GM23248 (cell line): ENCODE measurements at regions not wholly inside any gene's neighbourhood (a gene's known extent, or its start where the extent isn't known, plus 50 kb on each side); places are given as distances from the start of the nearest gene placed in this dataset.
"Not testable (repeated sequence)": the region's sequence is repeated elsewhere in the genome, so short reads cannot be mapped to it uniquely, and the experiment has no call there.

Experiments used
- DNase-seq: peaks from one replicate; pipeline ENCODE4 v3.0.0-alpha.2; 2015
- H2AFZ ChIP-seq: fragments of 200-600 bp; sonication (generic); 2 replicates; pipeline ENCODE4 v1.6.1; 2016; ENCODE audit warnings: antibody characterized with exemption
- H3F3A ChIP-seq: fragments of 200-600 bp; sonication (generic); 2 replicates; pipeline ENCODE4 v1.6.1; 2016; ENCODE audit warnings: mild to moderate bottlenecking, antibody characterized with exemption, mixed run types; ENCODE audit not compliant: insufficient read depth
- H3K27ac ChIP-seq: fragments of 200-600 bp; sonication (generic); 2 replicates; pipeline ENCODE4 v1.5.1; 2016; ENCODE audit warnings: mild to moderate bottlenecking
- H3K27me3 ChIP-seq: fragments of 200-600 bp; sonication (generic); replicated peaks from 2 replicates; pipeline ENCODE4 v1.6.1; 2016; ENCODE audit warnings: mild to moderate bottlenecking; ENCODE audit not compliant: insufficient read depth
- H3K36me3 ChIP-seq: fragments of 200-600 bp; sonication (generic); 2 replicates; pipeline ENCODE4 v1.6.1; 2016; ENCODE audit warnings: low read depth, mild to moderate bottlenecking
- H3K4me1 ChIP-seq: fragments of 200-600 bp; sonication (generic); 2 replicates; pipeline ENCODE4 v1.6.1; 2016; ENCODE audit warnings: mild to moderate bottlenecking; ENCODE audit not compliant: insufficient read depth
- H3K4me2 ChIP-seq: fragments of 200-600 bp; sonication (generic); one replicate; pipeline ENCODE4 v1.6.1; 2016; ENCODE audit warnings: mild to moderate bottlenecking; ENCODE audit not compliant: unreplicated experiment
- H3K4me3 ChIP-seq: fragments of 200-600 bp; sonication (generic); 2 replicates; pipeline ENCODE4 v1.5.1; 2016; ENCODE audit warnings: mild to moderate bottlenecking
- H3K79me2 ChIP-seq: fragments of 200-600 bp; sonication (generic); 2 replicates; pipeline ENCODE4 v1.6.1; 2016; ENCODE audit warnings: mild to moderate bottlenecking; ENCODE audit not compliant: insufficient read depth
- H3K9ac ChIP-seq: fragments of 200-600 bp; sonication (generic); 2 replicates; pipeline ENCODE4 v1.6.1; 2016; ENCODE audit warnings: mild to moderate bottlenecking
- H3K9me2 ChIP-seq: fragments of 200-600 bp; sonication (generic); 2 replicates; pipeline ENCODE4 v1.6.1; 2016; ENCODE audit warnings: mixed run types, mild to moderate bottlenecking, moderate library complexity; ENCODE audit not compliant: insufficient read depth
- H3K9me3 ChIP-seq: fragments of 200-600 bp; sonication (generic); one replicate; pipeline ENCODE4 v1.6.1; 2017; ENCODE audit warnings: low read depth
- H4K20me1 ChIP-seq: fragments of 200-600 bp; sonication (generic); 2 replicates; pipeline ENCODE4 v1.6.0; 2016; ENCODE audit not compliant: insufficient read depth
- EZH2 ChIP-seq: fragments of 200-600 bp; sonication (generic); IDR thresholded peaks from 2 replicates; pipeline ENCODE4 v1.6.1; 2018; ENCODE audit warnings: antibody characterized with exemption, mild to moderate bottlenecking; ENCODE audit not compliant: insufficient read depth, poor library complexity, severe bottlenecking
- EZH2phosphoT487 ChIP-seq: fragments of 200-600 bp; sonication (generic); IDR thresholded peaks from 2 replicates; pipeline ENCODE4 v1.6.1; 2018; ENCODE audit warnings: antibody characterized with exemption, moderate library complexity, mild to moderate bottlenecking, low read depth; ENCODE audit not compliant: insufficient read depth
- WGBS, 2 experiments: methylation state at CpG; one replicate each; pipeline ENCODE4 v1.1.6; 2015 to 2017; ENCODE audit warnings: low lambda C conversion rate in 2 of 2, low coverage in 1 of 2; ENCODE audit errors: missing lambda C conversion rate in 2 of 2; 5-methylcytosine and 5-hydroxymethylcytosine counted together
- in situ Hi-C: fragments of 300-500 bp; cut with MboI; formaldehyde crosslinking; loops from 2 replicates; pipeline ENCODE4 v1.15.0; 2020

GRCh38 chr14:40365305-40365704 lies 933.1 kb upstream of the FBXO33 start:
- Histone ChIP-seq H3K4me2 (no peak overlapping the region), H3K27ac (no peak overlapping the region), H3F3A (no peaks in the 10 kb centered on the region), H3K9ac (no peak overlapping the region), H3K9me3 (no peaks in the 10 kb centered on the region), H3K79me2 (no peaks in the 10 kb centered on the region), H4K20me1 (no peaks in the 10 kb centered on the region), H2AFZ (no peak overlapping the region), H3K4me1 (no peaks in the 10 kb centered on the region), H3K4me3 (no peak overlapping the region), H3K36me3 (no peaks in the 10 kb centered on the region), H3K27me3 (no peaks in the 10 kb centered on the region), H3K9me2 (no peaks in the 10 kb centered on the region)
- in situ Hi-C loops: no loop called here
- DNase-seq: no peak
- 35 to 47% methylated on average over 2 of the region's 2 CpGs for WGBS, 2 experiments
- no peak for TF ChIP-seq EZH2phosphoT487
- TF ChIP-seq EZH2: no peak

DNA sequence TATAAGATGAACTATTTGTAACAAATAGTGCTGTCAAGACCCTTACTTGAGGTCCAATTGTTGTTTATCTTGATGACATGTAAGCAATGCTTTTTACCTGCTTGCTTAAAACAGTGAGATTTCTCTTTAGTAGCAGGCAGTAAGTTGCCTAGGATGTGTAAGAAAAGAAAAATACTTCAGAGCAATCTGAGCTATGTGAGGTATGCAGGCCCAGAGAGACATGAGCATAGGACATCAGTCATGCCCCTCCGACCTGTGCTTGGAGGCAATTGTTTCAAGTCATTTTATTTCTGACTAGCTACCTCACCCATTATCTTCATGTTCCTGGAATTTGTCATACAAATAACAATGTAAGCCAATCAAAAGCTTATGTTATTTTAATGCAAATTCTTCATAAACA lies 930.6 kb upstream of the FBXO33 start:
- H2AFZ ChIP-seq: no peak overlapping the region
- in situ Hi-C loops: no loop called here
- no peak for TF ChIP-seq EZH2phosphoT487
- no peak for TF ChIP-seq EZH2
- no peaks in the 10 kb centered on the region for H3K4me1 ChIP-seq
- H3K9me2 ChIP-seq: no peaks in the 10 kb centered on the region
- no peak overlapping the region for H3K27ac ChIP-seq
- no peak for DNase-seq
- H3K9ac ChIP-seq: no peak overlapping the region
- H3K9me3 ChIP-seq: no peaks in the 10 kb centered on the region
- H3K27me3 ChIP-seq: no peaks in the 10 kb centered on the region
- H3K79me2 ChIP-seq: no peaks in the 10 kb centered on the region
- no peaks in the 10 kb centered on the region for H3K36me3 ChIP-seq
- H4K20me1 ChIP-seq: no peaks in the 10 kb centered on the region
- H3K4me3 ChIP-seq: no peak overlapping the region
- 15 to 38% methylated on average over 1 of the region's 1 CpG for WGBS, 2 experiments
- H3K4me2 ChIP-seq: no peak overlapping the region
- no peaks in the 10 kb centered on the region for H3F3A ChIP-seq

- DNase-seq: no peak
- Histone ChIP-seq H3K9me3 (no peaks in the 10 kb centered on the region), H3K27ac (no peak overlapping the region), H3K36me3 (no peaks in the 10 kb centered on the region), H3F3A (no peaks in the 10 kb centered on the region), H3K27me3 (no peaks in the 10 kb centered on the region), H3K9ac (no peak overlapping the region), H3K4me2 (no peak overlapping the region), H3K4me1 (no peaks in the 10 kb centered on the region), H4K20me1 (no peaks in the 10 kb centered on the region), H3K4me3 (no peak overlapping the region), H2AFZ (no peak overlapping the region), H3K79me2 (no peaks in the 10 kb centered on the region), H3K9me2 (no peaks in the 10 kb centered on the region)
- in situ Hi-C loops: no loop called here
- TF ChIP-seq EZH2: no peak
- TF ChIP-seq EZH2phosphoT487: no peak
- 17 to 25% methylated on average over 2 of the region's 2 CpGs for WGBS, 2 experiments
These were observed 922.5 kb upstream of the FBXO33 start for GRCh38 chr14:40354754-40355153.

- H3K79me2 ChIP-seq, H3K9me3 ChIP-seq, H3K4me2 ChIP-seq, H3K27me3 ChIP-seq, H4K20me1 ChIP-seq, H3F3A ChIP-seq, H2AFZ ChIP-seq, in situ Hi-C loops, H3K36me3 ChIP-seq, DNase-seq, H3K9ac ChIP-seq, H3K4me1 ChIP-seq, H3K4me3 ChIP-seq, H3K27ac ChIP-seq, H3K9me2 ChIP-seq: not testable (repeated sequence)
- 72 to 73% methylated on average over 24 to 27 of the region's 27 CpGs for WGBS, 2 experiments
These were observed 915.9 kb upstream of the FBXO33 start for GRCh38 chr14:40348104-40348503.

GRCh38 chr14:40347675-40348074 lies 915.4 kb upstream of the FBXO33 start:
- WGBS, 2 experiments: 32 to 38% methylated on average over 3 of the region's 3 CpGs
- no peak for DNase-seq
- in situ Hi-C loops: no loop called here
- Histone ChIP-seq H3K9me2 (no peaks in the 10 kb centered on the region), H3K4me3 (no peak overlapping the region), H3K36me3 (no peaks in the 10 kb centered on the region), H3K27ac (no peak overlapping the region), H3K27me3 (no peaks in the 10 kb centered on the region), H3K79me2 (no peaks in the 10 kb centered on the region), H3K9me3 (no peaks in the 10 kb centered on the region), H3K4me1 (no peaks in the 10 kb centered on the region), H3F3A (no peaks in the 10 kb centered on the region), H4K20me1 (no peaks in the 10 kb centered on the region), H3K9ac (no peak overlapping the region), H2AFZ (no peak overlapping the region), H3K4me2 (no peak overlapping the region)
- TF ChIP-seq EZH2 (no peak), EZH2phosphoT487 (no peak)
